Amygdala (tissue), 56 donors: ENCODE measurements at regions not wholly inside any gene's neighbourhood (a gene's known extent, or its start where the extent isn't known, plus 50 kb on each side); places are given as distances from the start of the nearest gene placed in this dataset.
A peak's percentile ranks its signal among the peaks of the same experiment; 100 is the strongest.

Experiments used
- DNase-seq, 56 donors: peaks; one replicate each; lab custom pipeline; 2025; lab: John Stamatoyannopoulos, UW

- DNase-seq = no peak
Observed at GRCh38 chr1:60173729-60174505, 100.3 kb upstream of the C1orf87 start.

DNA sequence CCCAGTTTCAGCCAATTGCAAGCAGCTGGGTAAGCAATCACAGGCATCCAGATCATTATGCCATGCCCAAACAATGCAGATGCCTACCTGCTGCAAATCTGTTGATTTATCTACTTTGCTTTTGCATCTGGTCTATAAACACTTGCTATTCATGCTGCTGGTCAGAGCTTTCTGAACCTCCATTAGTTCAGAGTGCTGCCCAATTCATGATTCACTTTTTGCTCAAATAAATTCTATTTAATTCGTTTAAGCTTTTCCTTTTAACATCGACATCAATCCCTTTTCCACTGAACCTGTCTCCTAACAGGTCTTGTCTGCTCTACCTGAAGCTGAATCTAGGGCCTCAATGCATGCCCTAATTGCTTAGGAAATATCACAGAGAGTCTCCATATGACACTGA, 99.4 kb upstream of the C1orf87 start:
- no peak for DNase-seq

DNA sequence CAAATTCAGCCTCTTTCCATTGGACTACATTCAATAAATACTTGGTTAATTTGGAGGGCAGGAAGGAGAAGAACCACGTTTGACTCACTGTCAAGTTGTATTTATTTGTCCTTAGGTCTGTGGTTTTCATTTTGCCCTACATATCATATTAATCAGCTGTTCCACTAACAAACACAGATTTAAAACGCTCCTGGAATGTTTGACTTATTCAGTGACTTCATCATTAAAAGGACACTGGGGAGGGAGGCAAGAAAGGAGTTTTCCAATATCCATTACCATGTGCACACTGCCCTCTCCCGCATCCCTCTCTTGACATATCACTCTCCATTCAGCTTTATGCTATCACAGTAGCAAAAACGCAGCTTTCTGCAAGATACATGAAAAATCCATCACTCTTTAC, 98.2 kb upstream of the C1orf87 start:
- no peak for DNase-seq

- DNase-seq = no peak
Observed at GRCh38 chr1:60170709-60171108, 97.1 kb upstream of the C1orf87 start.

DNA sequence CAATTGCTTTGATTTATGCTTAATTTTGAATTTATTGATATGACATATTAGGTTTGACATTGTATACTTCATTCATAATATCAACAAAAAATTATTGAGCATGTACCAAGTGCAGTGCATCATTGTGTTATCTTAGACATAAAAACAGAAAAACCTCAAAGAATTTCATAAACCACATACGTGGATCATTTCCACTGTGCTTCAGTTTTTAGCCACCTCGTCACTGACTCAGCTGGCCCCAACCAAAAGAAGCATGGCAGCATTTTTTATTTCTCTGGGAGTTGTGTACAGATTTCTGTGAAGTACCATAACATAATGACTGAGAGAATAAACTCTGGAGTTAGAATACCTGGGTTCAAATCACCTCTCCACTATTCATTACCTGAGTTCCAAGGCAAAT, 95.6 kb upstream of the C1orf87 start:
- no peak for DNase-seq

- no peak for DNase-seq
Observed at GRCh38 chr1:60162936-60163335, 89.4 kb upstream of the C1orf87 start.

DNA sequence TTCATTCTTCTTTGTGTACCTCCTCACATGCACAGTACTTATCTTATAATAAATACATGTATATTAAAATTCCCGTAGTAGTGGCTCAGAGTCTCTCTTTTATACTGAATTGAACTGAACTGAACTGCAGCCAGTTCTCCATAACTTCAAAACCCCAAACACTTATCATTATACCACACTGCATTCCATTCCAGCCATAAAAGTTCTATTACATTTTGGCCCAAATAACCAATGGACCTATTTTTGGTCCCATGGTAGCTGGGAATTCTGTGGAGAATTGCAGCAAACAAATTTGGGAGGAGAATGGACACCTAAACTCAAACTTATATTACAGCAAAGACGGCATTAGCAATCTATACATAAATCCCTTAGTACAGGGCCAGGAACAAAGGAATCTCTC, 86.6 kb upstream of the C1orf87 start:
- no peak for DNase-seq

GRCh38 chr1:60156371-60156770, 82.8 kb upstream of the C1orf87 start:
- no peak for DNase-seq

- no peak for DNase-seq
Observed at GRCh38 chr1:60153961-60154360, 80.4 kb upstream of the C1orf87 start.

- no peak for DNase-seq
Observed at GRCh38 chr1:60152891-60153290, 79.3 kb upstream of the C1orf87 start.

- no peak for DNase-seq
Observed at GRCh38 chr1:60151311-60151710, 77.7 kb upstream of the C1orf87 start.

- peak in 9 of 56 donors; percentile 0 to 22 (median 2) for DNase-seq
Observed at GRCh38 chr1:60149251-60149650, 75.7 kb upstream of the C1orf87 start.

GRCh38 chr1:60146884-60147283, 73.3 kb upstream of the C1orf87 start:
- no peak for DNase-seq

DNA sequence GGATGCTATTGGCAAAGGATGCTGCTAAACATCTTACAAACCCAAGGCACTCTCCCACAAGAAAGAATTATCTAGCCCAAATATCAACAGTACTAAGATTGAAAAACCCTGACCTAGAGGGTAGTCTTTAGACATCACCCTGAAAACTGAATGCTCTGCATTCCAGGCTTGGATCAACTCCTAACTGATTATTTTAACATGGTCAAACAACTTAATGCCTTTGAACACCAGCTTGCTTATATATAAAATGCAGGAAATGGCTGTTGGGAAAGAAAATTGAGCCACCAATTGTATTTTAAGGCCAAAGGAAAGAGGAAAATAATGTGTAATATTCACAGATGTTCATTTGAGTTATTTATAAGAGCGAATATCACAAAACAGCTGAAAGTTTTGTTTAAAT, 72.2 kb upstream of the C1orf87 start:
- no peak for DNase-seq

DNA sequence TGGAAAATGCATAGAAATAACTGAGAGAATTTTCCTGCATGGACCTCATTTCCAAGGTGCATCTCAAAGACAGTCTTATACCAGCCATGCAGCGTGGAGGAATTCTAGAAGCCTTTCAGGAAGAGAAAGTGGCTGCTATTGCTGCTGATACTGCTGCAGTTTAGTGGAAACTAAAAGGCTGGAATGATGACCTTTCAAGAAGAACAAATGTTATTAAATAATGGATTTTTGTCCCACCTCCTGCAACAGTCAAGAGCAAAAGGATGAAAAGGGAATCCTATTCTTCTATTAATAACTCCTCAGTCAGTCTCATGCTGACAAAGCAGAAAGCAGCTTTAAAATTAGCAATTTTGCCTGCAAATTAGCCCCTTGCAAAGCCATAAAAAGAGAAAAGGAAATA, 68.2 kb upstream of the C1orf87 start:
- no peak for DNase-seq

GRCh38 chr1:60141276-60141675, 67.7 kb upstream of the C1orf87 start:
- DNase-seq = no peak

- no peak for DNase-seq
Observed at GRCh38 chr1:60137406-60137805, 63.8 kb upstream of the C1orf87 start.

DNA sequence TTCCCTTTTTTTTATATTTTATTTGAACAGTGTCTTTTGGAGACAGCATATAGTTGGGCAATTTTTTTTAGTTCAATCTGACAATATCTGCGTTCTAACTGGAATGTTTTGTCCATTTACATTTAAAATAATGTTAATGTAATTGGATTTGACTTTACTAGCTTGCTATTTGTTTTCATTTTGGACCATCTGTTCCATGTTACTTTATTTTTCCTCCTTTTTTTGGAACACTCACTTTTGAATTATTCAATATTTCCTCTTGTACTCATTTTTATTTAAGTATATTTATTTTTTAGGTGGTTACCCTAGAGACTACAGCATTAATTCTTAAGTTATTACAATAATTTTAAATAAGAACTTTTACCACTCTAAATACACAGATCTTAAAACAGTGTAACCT, 62.8 kb upstream of the C1orf87 start:
- DNase-seq = no peak

DNA sequence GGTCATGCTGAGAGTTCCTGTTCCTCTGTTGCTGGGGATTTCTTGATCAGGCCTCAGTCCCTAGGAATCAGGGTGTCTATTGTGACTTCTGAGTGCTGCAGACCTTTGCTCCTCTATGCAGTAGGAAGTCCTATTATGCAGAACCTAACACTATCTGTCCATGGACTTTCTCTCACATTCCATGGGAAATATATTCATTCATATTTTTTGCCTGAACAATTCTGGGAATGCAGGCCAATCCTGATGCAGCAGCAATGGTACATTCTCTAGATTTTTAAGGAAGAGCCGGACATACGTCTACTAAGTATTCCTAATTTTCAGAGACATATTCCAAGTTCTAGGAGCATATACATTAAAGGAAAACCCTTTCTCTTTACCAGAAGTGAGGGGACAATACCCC, 61.1 kb upstream of the C1orf87 start:
- no peak for DNase-seq

DNA sequence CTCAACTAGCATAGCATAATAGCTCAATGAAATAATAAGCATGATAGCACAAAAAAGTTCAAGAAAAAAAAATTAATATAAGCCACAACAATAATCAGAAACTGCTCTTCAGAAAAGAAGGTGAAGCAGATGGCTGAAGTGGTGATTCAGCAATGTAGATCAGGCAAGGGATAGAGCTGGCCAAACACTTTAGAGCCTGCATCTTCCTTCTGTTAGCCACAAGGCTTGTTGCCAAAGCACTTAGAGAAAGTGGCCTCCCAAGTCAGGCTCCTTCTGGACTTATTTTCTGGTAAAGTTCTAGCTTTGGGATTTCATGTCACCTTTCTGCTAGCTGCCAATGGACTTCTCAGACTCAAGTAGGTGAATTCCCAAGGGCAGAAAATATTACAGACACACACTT, 60.3 kb upstream of the C1orf87 start:
- no peak for DNase-seq

GRCh38 chr1:60133000-60133673, 59.6 kb upstream of the C1orf87 start:
- DNase-seq = no peak

- no peak for DNase-seq
Observed at GRCh38 chr1:60132108-60132507, 58.5 kb upstream of the C1orf87 start.
